WTC11 (cell line): ENCODE measurements at regions not wholly inside any gene's neighbourhood (a gene's known extent, or its start where the extent isn't known, plus 50 kb on each side); places are given as distances from the start of the nearest gene placed in this dataset.

Experiments used
- ATF3 ChIP-seq: sonication (generic); formaldehyde crosslinking; conservative IDR thresholded peaks from 2 replicates; pipeline ENCODE4 v1.8.1; 2022; ENCODE audit warnings: mild to moderate bottlenecking, missing genetic modification reagents
- CTCF ChIP-seq: fragments of 200-600 bp; IDR thresholded peaks from 2 replicates; pipeline ENCODE4 v1.8.0; 2022; ENCODE audit warnings: antibody characterized with exemption
- FOXJ3 ChIP-seq: sonication (generic); formaldehyde crosslinking; IDR thresholded peaks from 2 replicates; pipeline ENCODE4 v1.9.0; 2021; ENCODE audit warnings: missing genetic modification reagents, mild to moderate bottlenecking, borderline replicate concordance
- HMGXB4 ChIP-seq: sonication (generic); formaldehyde crosslinking; IDR thresholded peaks from 2 replicates; pipeline ENCODE4 v1.8.1; 2023; ENCODE audit warnings: mild to moderate bottlenecking, moderate library complexity, missing genetic modification reagents
- KAT7 ChIP-seq: sonication (generic); formaldehyde crosslinking; IDR thresholded peaks from 2 replicates; pipeline ENCODE4 v1.8.1; 2023; ENCODE audit warnings: missing genetic modification reagents, mild to moderate bottlenecking, borderline replicate concordance
- SP1 ChIP-seq: sonication (generic); formaldehyde crosslinking; conservative IDR thresholded peaks from 2 replicates; pipeline ENCODE4 v1.8.1; 2022; ENCODE audit warnings: missing genetic modification reagents
- TEAD4 ChIP-seq: sonication (generic); formaldehyde crosslinking; IDR thresholded peaks from 2 replicates; pipeline ENCODE4 v1.8.0; 2022; ENCODE audit warnings: mild to moderate bottlenecking, missing genetic modification reagents
- ZNF281 ChIP-seq: sonication (generic); formaldehyde crosslinking; IDR thresholded peaks from 2 replicates; pipeline ENCODE4 v1.8.0; 2023; ENCODE audit warnings: mild to moderate bottlenecking, missing genetic modification reagents

- TF ChIP-seq CTCF, result no peak
- TF ChIP-seq KAT7 (CRISPR knock-in tag), result no peak
- no peak for TF ChIP-seq ATF3 (CRISPR knock-in tag)
- TF ChIP-seq ZNF281, result no peak
- no peak for TF ChIP-seq FOXJ3 (CRISPR knock-in tag)
- no peak for TF ChIP-seq TEAD4 (CRISPR knock-in tag)
- TF ChIP-seq HMGXB4 (CRISPR knock-in tag), result no peak
- TF ChIP-seq SP1 (CRISPR knock-in tag), result no peak
These were observed 582.2 kb upstream of the DDX18 start for GRCh38 chr2:117232305-117232704.
